ENCODE measurements at regions not wholly inside any gene's neighbourhood (a gene's known extent, or its start where the extent isn't known, plus 50 kb on each side); places are given as distances from the start of the nearest gene placed in this dataset.
"Not testable (repeated sequence)": the region's sequence is repeated elsewhere in the genome, so short reads cannot be mapped to it uniquely, and the experiment has no call there.

- DNase-seq (ENCODE audit: low spot score), result no peak
These were observed 274.9 kb upstream of the DNAJC19 start for GRCh38 chr3:181264486-181264885.

GRCh38 chr3:181253796-181254195 lies 264.3 kb upstream of the DNAJC19 start:
- DNase-seq (ENCODE audit: low spot score), result no peak

GRCh38 chr3:181252631-181253030 lies 263.1 kb upstream of the DNAJC19 start:
- DNase-seq (ENCODE audit: low spot score), result no peak

- DNase-seq (ENCODE audit: low spot score), result no peak
These were observed 261.2 kb upstream of the DNAJC19 start for GRCh38 chr3:181250714-181251113.

GRCh38 chr3:181239441-181239840 lies 249.9 kb upstream of the DNAJC19 start:
- DNase-seq (ENCODE audit: low spot score), result no peak

GRCh38 chr3:181230258-181230657 lies 240.7 kb upstream of the DNAJC19 start:
- no peak for DNase-seq (ENCODE audit: low spot score)

GRCh38 chr3:181213347-181213746 lies 223.8 kb upstream of the DNAJC19 start:
- DNase-seq (ENCODE audit: low spot score), result no peak

GRCh38 chr3:181212271-181212670 lies 222.7 kb upstream of the DNAJC19 start:
- no peak for DNase-seq (ENCODE audit: low spot score)

GRCh38 chr3:181210275-181210674 lies 220.7 kb upstream of the DNAJC19 start:
- peak; percentile 11 for DNase-seq (ENCODE audit: low spot score)

GRCh38 chr3:181189556-181189955 lies 200.0 kb upstream of the DNAJC19 start:
- DNase-seq (ENCODE audit: low spot score), result no peak

GRCh38 chr3:181183764-181184163 lies 194.2 kb upstream of the DNAJC19 start:
- no peak for DNase-seq (ENCODE audit: low spot score)

GRCh38 chr3:181183057-181183456 lies 193.5 kb upstream of the DNAJC19 start:
- not testable (repeated sequence) for DNase-seq (ENCODE audit: low spot score)

GRCh38 chr3:181178991-181179390 lies 189.5 kb upstream of the DNAJC19 start:
- no peak for DNase-seq (ENCODE audit: low spot score)

GRCh38 chr3:181176601-181177000 lies 187.1 kb upstream of the DNAJC19 start:
- DNase-seq (ENCODE audit: low spot score), result peak; percentile 20

GRCh38 chr3:181174676-181175233 lies 185.2 kb upstream of the DNAJC19 start:
- no peak for DNase-seq (ENCODE audit: low spot score)

GRCh38 chr3:181174022-181174421 lies 184.5 kb upstream of the DNAJC19 start:
- no peak for DNase-seq (ENCODE audit: low spot score)

GRCh38 chr3:181173227-181173626 lies 183.7 kb upstream of the DNAJC19 start:
- no peak for DNase-seq (ENCODE audit: low spot score)

GRCh38 chr3:181134873-181135272 lies 145.3 kb upstream of the DNAJC19 start:
- no peak for DNase-seq (ENCODE audit: low spot score)

- DNase-seq (ENCODE audit: low spot score), result no peak
These were observed 144.3 kb upstream of the DNAJC19 start for GRCh38 chr3:181133832-181134231.

- no peak for DNase-seq (ENCODE audit: low spot score)
These were observed 116.1 kb upstream of the DNAJC19 start for GRCh38 chr3:181105646-181106045.

- no peak for DNase-seq (ENCODE audit: low spot score)
These were observed 114.1 kb upstream of the DNAJC19 start for GRCh38 chr3:181103605-181104004.

GRCh38 chr3:181086011-181086410 lies 96.5 kb upstream of the DNAJC19 start:
- no peak for DNase-seq (ENCODE audit: low spot score)

GRCh38 chr3:181081930-181082329 lies 92.4 kb upstream of the DNAJC19 start:
- DNase-seq (ENCODE audit: low spot score), result no peak

GRCh38 chr3:181076558-181076957 lies 87.0 kb upstream of the DNAJC19 start:
- DNase-seq (ENCODE audit: low spot score), result no peak

- no peak for DNase-seq (ENCODE audit: low spot score)
These were observed 85.6 kb upstream of the DNAJC19 start for GRCh38 chr3:181075098-181075497.

All from GM03348 (cell line).